NCI-H510A (cell line): ENCODE measurements at regions not wholly inside any gene's neighbourhood (a gene's known extent, or its start where the extent isn't known, plus 50 kb on each side); places are given as distances from the start of the nearest gene placed in this dataset.

ENCODE experiments used
- DNase-seq: peaks from one replicate; lab custom pipeline; 2025; lab: John Stamatoyannopoulos, UW

GRCh38 chr2:164178835-164179465 lies 442.3 kb downstream of the GRB14 start:
- no peak for DNase-seq

- no peak for DNase-seq
These were observed 428.8 kb upstream of the FIGN start for GRCh38 chr2:164164602-164165001.

- DNase-seq: no peak
These were observed 419.8 kb upstream of the FIGN start for GRCh38 chr2:164155558-164155957.

GRCh38 chr2:164151522-164151921 lies 415.7 kb upstream of the FIGN start:
- no peak for DNase-seq

GRCh38 chr2:164150604-164151003 lies 414.8 kb upstream of the FIGN start:
- no peak for DNase-seq

GRCh38 chr2:164146441-164146840 lies 410.6 kb upstream of the FIGN start:
- DNase-seq: no peak

GRCh38 chr2:164145093-164145987 lies 409.5 kb upstream of the FIGN start:
- no peak for DNase-seq

GRCh38 chr2:164143183-164143930 lies 407.5 kb upstream of the FIGN start:
- DNase-seq: no peak

GRCh38 chr2:164142755-164143154 lies 406.9 kb upstream of the FIGN start:
- DNase-seq: no peak

GRCh38 chr2:164141271-164141670 lies 405.5 kb upstream of the FIGN start:
- DNase-seq: no peak

- no peak for DNase-seq
These were observed 402.9 kb upstream of the FIGN start for GRCh38 chr2:164138750-164139149.

GRCh38 chr2:164134336-164134735 lies 398.5 kb upstream of the FIGN start:
- no peak for DNase-seq

GRCh38 chr2:164127971-164128527 lies 392.2 kb upstream of the FIGN start:
- DNase-seq: no peak

GRCh38 chr2:164126960-164127660 lies 391.3 kb upstream of the FIGN start:
- no peak for DNase-seq

- no peak for DNase-seq
These were observed 380.0 kb upstream of the FIGN start for GRCh38 chr2:164115806-164116205.

GRCh38 chr2:164114937-164115336 lies 379.1 kb upstream of the FIGN start:
- no peak for DNase-seq

- DNase-seq: no peak
These were observed 376.3 kb upstream of the FIGN start for GRCh38 chr2:164112105-164112504.

GRCh38 chr2:164110515-164110914 lies 374.7 kb upstream of the FIGN start:
- no peak for DNase-seq

- DNase-seq: no peak
These were observed 373.2 kb upstream of the FIGN start for GRCh38 chr2:164109006-164109405.

GRCh38 chr2:164103271-164103670 lies 367.5 kb upstream of the FIGN start:
- no peak for DNase-seq

GRCh38 chr2:164102366-164102765 lies 366.6 kb upstream of the FIGN start:
- no peak for DNase-seq

GRCh38 chr2:164091673-164092072 lies 355.9 kb upstream of the FIGN start:
- no peak for DNase-seq
